Heart right ventricle (tissue), 16 donors: ENCODE measurements at regions not wholly inside any gene's neighbourhood (a gene's known extent, or its start where the extent isn't known, plus 50 kb on each side); places are given as distances from the start of the nearest gene placed in this dataset.

Experiments used
- ATAC-seq, 8 donors: fragments of 200-7000 bp; cut with Tn5 transposase; one replicate each; pipeline ENCODE4 v1.9.1; 2020; ENCODE audit warnings: mild to moderate bottlenecking in 8 of 8, moderate library complexity in 8 of 8, moderate number of reproducible peaks in 1 of 8
- DNase-seq, 2 donors: peaks; one replicate each; pipeline ENCODE4 v3.0.0-alpha.2; 2020
- H3K27ac ChIP-seq, 10 donors: fragments of 200-600 bp; sonication (generic) in 2 of 10; one replicate each; pipeline versions ENCODE4 v1.5.0 to v1.8.0; 2020 to 2022; ENCODE audit warnings: mild to moderate bottlenecking in 3 of 10
- H3K27me3 ChIP-seq, 7 donors: fragments of 200-600 bp; one replicate each; pipeline ENCODE4 v1.8.0; 2021 to 2022; ENCODE audit warnings: mild to moderate bottlenecking in 2 of 7
- H3K36me3 ChIP-seq, 9 donors: fragments of 200-600 bp; sonication (generic) in 1 of 9; one replicate each; pipeline versions ENCODE4 v1.5.0 to v1.8.0; 2020 to 2022; ENCODE audit warnings: mild to moderate bottlenecking in 2 of 9
- H3K4me1 ChIP-seq, 9 donors: fragments of 200-600 bp; sonication (generic) in 1 of 9; one replicate each; pipeline versions ENCODE4 v1.5.0 to v1.8.0; 2020 to 2022; ENCODE audit warnings: mild to moderate bottlenecking in 4 of 9
- H3K4me3 ChIP-seq, 10 donors: fragments of 200-600 bp; sonication (generic) in 2 of 10; one replicate each; pipeline versions ENCODE4 v1.5.0 to v1.8.0; 2020 to 2022; ENCODE audit warnings: mild to moderate bottlenecking in 7 of 10, moderate library complexity in 2 of 10
- H3K9me3 ChIP-seq, 11 donors: fragments of 200-600 bp in 10 of 11; sonication (generic) in 2 of 11; one replicate each; pipeline versions ENCODE4 v1.5.0 to v1.8.0; 2013 to 2022; ENCODE audit warnings: mild to moderate bottlenecking in 2 of 11, control low read depth in 1 of 11, moderate library complexity in 1 of 11
- CTCF ChIP-seq, 9 donors: fragments of 200-600 bp; sonication (generic) in 2 of 9; IDR thresholded peaks; one replicate each; pipeline versions ENCODE4 v1.5.0 to v1.8.0; 2021 to 2022; ENCODE audit warnings: antibody characterized with exemption in 9 of 9, mild to moderate bottlenecking in 5 of 9, moderate library complexity in 1 of 9
- WGBS, 2 donors: extraction: QIAGEN DNeasy Blood & Tissue Kit; methylation state at CpG; one replicate each; pipeline ENCODE4 v1.1.7; 2013; ENCODE audit warnings: inconsistent platforms in 1 of 2; 5-methylcytosine and 5-hydroxymethylcytosine counted together
- intact Hi-C, 10 donors: fragments of 100-400 bp; cut with DNase I; formaldehyde crosslinking; loops; one replicate each; pipeline versions ENCODE4 v1.11.1 to v1.14.2; 2022
- donor health status: Arrhythmogenic right ventricular cardiomyopathy.
- donor health status: ischemic (EF 13 %, LVEDD 7.1; RV severe dilation, severe dysfunction).
- donor health status: healthy with polysubstance abuse.
- donor health status: DM: no; HTN: yes; CAD: no.
- donor health status: DM: no; HTN: no; CAD: no.
- donor health status: ischemic (EF 25% LVEDD 6.9; RV normal size, moderate dysfunction).
- donor health status: ischemic (EF 25% LVEDD 5.7; RV mildly dilated, moderate dysfunction).
- donor health status: healthy.
- donor health status: DM: yes; HTN: yes; CAD: no.
- donor health status: Ischemic cardiomyopathy.
- donor health status: ischemic (EF 35%, LVEDD 5.7; RV mildly dilated, moderate dysfunction).
- donor health status: nonischemic (EF 11% LVEDD 7.7; RV severe dilation, severe dysfunction).
- donor health status: DM: yes; HTN: yes; CAD: no.
- donor health status: PGD.
- donor health status: ischemic (EF 29% LVEDD 5.4; RV normal size, mild dysfunction).
- donor health status: nonischemic (EF 23%, LVEDD 6.1; RV moderate dilation, normal function).

GRCh38 chr2:4020649-4021048 is 317.3 kb downstream of the DCDC2C start:
- TF ChIP-seq CTCF (IDR thresholded peaks at IDR 0.05), result no peak
- Histone ChIP-seq H3K9me3 (peaks cover 0 to 23% (median 0%) of the 10 kb centered on the region in 11 donors), H3K4me3 (no peak overlapping the region), H3K4me1 (no peaks in the 10 kb centered on the region), H3K36me3 (no peaks in the 10 kb centered on the region), H3K27ac (no peak overlapping the region), H3K27me3 (no peaks in the 10 kb centered on the region)
- no peak for DNase-seq
- intact Hi-C loops, result no loop called here
- ATAC-seq, result no peak
- WGBS, 2 donors, result 75 to 80% methylated on average over 10 of the region's 10 CpGs

- 72 to 77% methylated on average over 5 of the region's 5 CpGs for WGBS, 2 donors
- DNase-seq, result no peak
- Histone ChIP-seq H3K27ac (no peak overlapping the region), H3K36me3 (no peaks in the 10 kb centered on the region), H3K4me1 (no peaks in the 10 kb centered on the region), H3K4me3 (no peak overlapping the region), H3K9me3 (peaks cover 0 to 2% (median 0%) of the 10 kb centered on the region in 11 donors), H3K27me3 (no peaks in the 10 kb centered on the region)
- no peak for ATAC-seq
- intact Hi-C loops, result no loop called here
- no peak for TF ChIP-seq CTCF (IDR thresholded peaks at IDR 0.05)
Measured at GRCh38 chr2:4024605-4025004, 321.2 kb downstream of the DCDC2C start.

DNA sequence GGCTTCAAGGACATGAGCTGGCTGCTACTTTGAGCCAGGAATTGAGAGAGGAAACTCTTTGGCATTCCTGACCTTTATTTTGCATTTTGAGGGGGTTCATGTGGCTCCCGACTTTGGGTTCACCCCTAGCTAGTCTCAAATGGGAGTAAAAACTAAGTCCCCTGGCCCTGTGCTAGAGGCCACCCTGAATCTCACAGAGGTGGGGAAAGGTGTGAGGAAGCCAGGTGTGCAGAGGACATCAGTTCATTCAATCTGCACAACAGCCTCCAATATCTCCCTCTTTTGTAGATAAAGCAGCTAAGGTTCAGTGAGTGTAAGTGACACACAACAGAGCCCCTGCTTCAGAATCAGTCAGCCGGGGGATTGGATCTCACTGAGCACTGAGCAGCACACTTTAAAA is 325.7 kb downstream of the DCDC2C start:
- H3K4me3 ChIP-seq, result no peak overlapping the region
- ATAC-seq, result no peak
- H3K27me3 ChIP-seq, result no peaks in the 10 kb centered on the region
- H3K36me3 ChIP-seq, result no peaks in the 10 kb centered on the region
- intact Hi-C loops, result no loop called here
- TF ChIP-seq CTCF (IDR thresholded peaks at IDR 0.05), result no peak
- 52 to 53% methylated on average over 2 of the region's 2 CpGs for whole genome bisulfite sequencing, 2 donors
- peaks cover 0 to 2% (median 0%) of the 10 kb centered on the region in 11 donors for H3K9me3 ChIP-seq
- H3K4me1 ChIP-seq, result no peaks in the 10 kb centered on the region
- no peak overlapping the region for H3K27ac ChIP-seq
- no peak for DNase-seq

- 45 to 51% methylated on average over 7 of the region's 7 CpGs for WGBS, 2 donors
- no peak for TF ChIP-seq CTCF (IDR thresholded peaks at IDR 0.05)
- Histone ChIP-seq H3K4me1 (no peaks in the 10 kb centered on the region), H3K36me3 (no peaks in the 10 kb centered on the region), H3K27ac (no peak overlapping the region), H3K9me3 (peaks cover 0 to 4% (median 0%) of the 10 kb centered on the region in 11 donors), H3K4me3 (no peak overlapping the region), H3K27me3 (peaks cover 0 to 9% (median 0%) of the 10 kb centered on the region in 7 donors)
- DNase-seq (no peak), ATAC-seq (no peak)
- intact Hi-C loops, result no loop called here
Measured at GRCh38 chr2:4039896-4040295, 336.5 kb downstream of the DCDC2C start.
